ENCODE measurements at regions not wholly inside any gene's neighbourhood (a gene's known extent, or its start where the extent isn't known, plus 50 kb on each side); places are given as distances from the start of the nearest gene placed in this dataset.
A peak's percentile ranks its signal among the peaks of the same experiment; 100 is the strongest.

- DNase-seq: no peak
Measured at GRCh38 chr1:4017636-4018365, 117.7 kb upstream of the C1orf174 start.

- no peak for DNase-seq
Measured at GRCh38 chr1:4018466-4019146, 118.5 kb upstream of the C1orf174 start.

DNA sequence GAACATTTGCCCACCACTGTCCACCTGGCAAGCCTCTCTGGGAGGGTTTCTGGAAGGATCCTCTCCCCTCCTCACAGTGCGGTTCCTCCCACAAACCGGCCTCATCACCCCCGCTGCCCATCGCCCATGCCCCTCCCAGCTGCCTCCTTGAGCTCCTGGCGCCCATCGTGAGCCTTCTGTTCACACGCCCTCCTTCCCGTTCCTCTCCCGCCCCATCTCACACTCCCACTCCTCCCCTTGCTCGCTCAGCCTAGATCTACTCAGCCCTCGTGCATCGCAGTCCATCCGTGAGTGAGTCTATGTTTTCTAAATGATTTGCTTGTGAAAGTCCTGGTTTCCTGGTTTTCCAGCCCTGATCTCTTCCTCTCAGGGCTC lies 119.1 kb upstream of the C1orf174 start:
- no peak for DNase-seq

GRCh38 chr1:4019606-4020331 lies 119.7 kb upstream of the C1orf174 start:
- no peak for DNase-seq

DNA sequence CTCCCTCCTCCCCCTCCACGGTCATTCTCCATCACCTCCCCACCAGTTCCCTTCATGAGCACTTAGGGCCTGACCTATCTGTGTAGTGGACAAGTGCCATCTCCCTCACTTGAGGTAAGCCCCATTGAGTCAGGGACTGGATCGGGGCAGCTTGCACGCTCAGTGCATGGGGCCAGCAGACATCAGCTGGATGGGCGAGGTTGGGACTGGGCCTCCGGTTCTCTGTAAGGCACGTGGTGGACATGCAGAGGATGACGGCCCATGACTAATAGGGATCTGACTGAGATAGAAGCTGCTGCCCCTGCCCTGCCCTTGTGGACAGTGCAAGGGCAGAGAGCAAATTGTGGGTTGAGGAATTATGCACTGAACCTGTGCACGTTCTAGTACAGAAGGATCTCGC lies 120.4 kb upstream of the C1orf174 start:
- DNase-seq: no peak

- DNase-seq: no peak
Measured at GRCh38 chr1:4021136-4021973, 121.3 kb upstream of the C1orf174 start.

GRCh38 chr1:4021974-4022268 lies 121.8 kb upstream of the C1orf174 start:
- DNase-seq: no peak

- DNase-seq: no peak
Measured at GRCh38 chr1:4022715-4023114, 122.6 kb upstream of the C1orf174 start.

GRCh38 chr1:4023678-4024077 lies 123.6 kb upstream of the C1orf174 start:
- no peak for DNase-seq

GRCh38 chr1:4024811-4025210 lies 124.7 kb upstream of the C1orf174 start:
- DNase-seq: no peak

GRCh38 chr1:4025752-4026151 lies 125.7 kb upstream of the C1orf174 start:
- DNase-seq: no peak

DNA sequence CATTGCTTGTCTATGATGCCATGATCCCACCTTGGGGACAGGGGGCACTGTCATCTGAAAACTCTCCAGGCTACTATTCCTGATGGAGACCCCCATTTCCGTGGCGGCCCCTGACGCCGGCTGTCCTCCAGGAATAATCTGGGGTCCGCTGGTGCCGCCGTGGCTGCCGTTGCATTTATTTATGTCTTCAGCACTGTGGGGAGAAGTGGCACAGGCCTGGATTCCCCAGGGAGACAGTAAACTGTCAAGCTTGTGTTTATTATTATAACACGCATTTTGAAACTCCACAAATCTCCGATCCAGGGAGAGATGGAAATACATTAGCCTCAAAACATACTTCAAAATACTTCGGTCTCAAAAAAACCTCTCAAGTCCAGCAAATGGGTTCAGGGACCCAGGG lies 126.9 kb upstream of the C1orf174 start:
- no peak for DNase-seq

DNA sequence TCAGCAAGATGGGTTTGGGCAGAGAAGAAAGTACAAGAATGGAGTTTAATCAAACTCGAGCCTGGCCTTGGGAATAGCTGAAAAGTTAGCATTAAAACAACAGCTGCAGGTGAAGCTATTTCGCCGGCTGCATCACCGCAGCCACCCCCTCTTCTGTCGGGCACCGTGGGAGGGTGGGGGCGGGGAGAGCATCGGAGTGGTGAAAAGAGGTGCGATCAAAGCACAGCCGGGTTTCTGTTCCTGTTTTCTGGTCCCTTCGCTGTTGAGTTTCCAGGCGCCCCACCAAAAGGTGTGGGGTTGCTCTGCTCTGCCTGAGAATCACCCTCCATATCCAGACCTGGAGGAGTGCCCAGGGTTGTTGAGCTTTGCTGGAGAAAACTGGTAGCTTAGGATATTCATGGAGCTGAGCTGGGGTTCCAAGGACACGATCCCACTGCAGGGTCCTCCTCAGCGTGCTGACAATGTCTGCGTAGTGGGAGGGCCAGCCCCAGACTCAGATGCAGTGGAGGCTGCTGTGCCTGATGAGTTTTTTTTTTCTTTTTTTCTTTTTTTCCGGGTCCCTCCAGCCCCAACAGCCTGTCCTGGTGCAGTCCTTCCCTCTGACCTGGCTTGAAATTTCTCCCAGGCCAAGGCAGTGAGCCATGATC lies 127.5 kb upstream of the C1orf174 start:
- DNase-seq: peak in 1 of 2 experiments; percentile 10

- DNase-seq: no peak
Measured at GRCh38 chr1:4028139-4028501, 128.0 kb upstream of the C1orf174 start.

DNA sequence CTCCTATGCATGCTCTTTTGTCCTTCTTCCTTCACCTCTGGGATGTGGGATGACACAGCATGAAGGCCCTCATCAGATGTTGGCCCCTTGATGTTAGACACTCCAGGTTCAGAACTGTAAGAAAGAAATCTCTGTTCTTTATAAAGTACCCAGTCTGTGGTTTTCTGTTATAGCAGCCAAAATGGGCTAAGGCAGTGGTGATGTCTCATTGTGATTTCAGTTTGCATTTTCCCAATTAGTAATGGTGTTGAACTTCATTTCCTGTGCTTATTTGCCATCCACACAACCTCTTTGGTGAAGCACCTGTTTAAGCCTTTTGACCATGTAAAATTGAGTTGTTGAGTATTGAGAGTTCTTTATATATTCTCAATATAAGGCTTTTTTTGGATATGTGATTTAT lies 129.3 kb upstream of the C1orf174 start:
- DNase-seq: no peak

DNA sequence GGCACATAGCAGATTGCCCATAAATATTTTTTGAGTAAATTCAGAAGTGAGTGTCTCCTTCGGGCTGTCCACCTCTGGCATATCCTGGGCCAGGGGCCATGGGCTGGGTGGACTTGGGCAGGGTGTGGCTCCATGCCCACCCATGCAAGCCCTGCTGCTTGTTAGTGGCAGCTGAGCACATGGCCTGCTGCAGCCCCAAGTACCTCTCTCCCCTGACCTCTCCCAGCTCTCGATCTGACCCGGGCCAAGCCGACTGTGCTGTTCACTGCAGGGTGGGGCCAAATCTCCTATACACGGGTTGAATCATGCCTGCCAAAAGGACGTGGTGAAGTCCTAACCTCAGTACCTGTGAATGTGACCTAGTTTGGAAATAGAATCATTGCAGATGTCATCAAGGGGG lies 132.5 kb upstream of the C1orf174 start:
- DNase-seq: no peak

- no peak for DNase-seq
Measured at GRCh38 chr1:4033129-4033676, 133.1 kb upstream of the C1orf174 start.

DNA sequence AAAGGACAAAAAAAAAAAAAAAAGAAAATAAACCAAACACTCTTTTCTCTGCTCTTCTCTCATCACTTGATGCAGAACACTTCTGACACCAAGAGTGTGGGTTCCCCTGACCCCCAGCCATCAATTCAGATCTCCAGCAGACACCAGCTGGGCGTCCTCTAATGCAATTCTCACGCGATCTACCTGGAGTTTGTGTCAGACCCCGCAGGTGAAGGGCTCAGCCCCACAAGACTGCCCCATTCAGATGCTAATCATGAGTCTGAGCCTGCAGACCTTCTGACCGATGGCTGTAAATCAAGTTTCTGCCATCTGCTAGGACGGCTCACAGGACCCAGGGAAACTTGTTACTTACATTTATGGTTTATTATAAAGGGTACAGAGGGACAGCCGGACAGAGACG lies 133.6 kb upstream of the C1orf174 start:
- DNase-seq: no peak

- no peak for DNase-seq
Measured at GRCh38 chr1:4034318-4034887, 134.3 kb upstream of the C1orf174 start.

DNA sequence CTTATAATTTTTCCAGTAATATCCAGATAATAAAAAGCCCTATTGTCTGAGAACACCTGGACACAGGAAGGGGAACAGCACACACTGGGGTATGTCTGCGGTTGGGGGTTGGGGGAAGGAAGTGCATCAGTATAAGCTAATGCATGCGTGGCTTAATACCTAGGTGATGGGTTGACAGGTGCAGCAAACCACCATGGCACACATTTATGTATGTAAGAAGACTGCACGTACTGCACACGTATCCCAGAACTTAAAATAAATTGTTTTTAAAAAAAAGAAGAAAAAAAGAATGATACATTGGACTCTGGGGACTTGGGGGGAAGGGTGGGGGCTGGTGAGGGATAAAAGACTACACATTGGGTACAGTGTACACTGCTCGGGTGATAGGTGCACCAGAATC lies 144.9 kb upstream of the C1orf174 start:
- no peak for DNase-seq

DNA sequence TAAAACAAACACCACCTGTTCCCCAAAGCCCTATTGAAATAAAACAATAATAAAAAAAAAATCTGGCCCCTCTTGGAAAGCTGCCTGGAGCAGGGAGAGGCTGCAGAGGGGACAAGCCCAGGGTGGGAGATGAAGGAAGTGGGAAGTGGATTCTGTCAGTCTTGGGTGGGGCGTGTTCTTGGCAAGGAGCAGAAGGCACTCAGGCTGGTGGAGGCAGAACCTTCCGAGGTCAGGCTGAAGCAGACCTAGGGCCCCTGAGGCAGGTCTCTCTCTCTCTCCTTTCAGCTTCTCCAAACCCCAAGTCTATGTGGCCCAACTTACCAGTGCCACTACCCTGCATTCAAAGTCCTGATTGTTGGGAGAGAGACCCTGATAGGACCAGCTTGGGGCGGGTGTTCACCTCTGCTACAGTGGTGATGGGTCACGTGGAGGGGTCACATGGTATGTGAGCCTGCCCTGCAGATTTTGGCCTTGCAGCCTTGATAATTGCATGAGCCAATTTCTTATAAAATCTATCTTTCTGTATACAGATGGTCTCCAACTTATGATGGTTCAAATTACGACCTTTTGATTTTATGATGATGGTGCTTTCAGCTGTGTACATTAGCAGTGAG lies 145.4 kb upstream of the C1orf174 start:
- no peak for DNase-seq
